ENCODE measurements at regions not wholly inside any gene's neighbourhood (a gene's known extent, or its start where the extent isn't known, plus 50 kb on each side); places are given as distances from the start of the nearest gene placed in this dataset.

GRCh38 chr4:43089730-43090129, 197.2 kb downstream of the GRXCR1 start:
- no peaks in the 10 kb centered on the region; the same call in 1 of the 2 replicates for H3K9me3 ChIP-seq (ENCODE audit: low read length)
- no peak overlapping the region for H3K27ac ChIP-seq (ENCODE audit: low read length)
- H3K4me3 ChIP-seq (ENCODE audit: low read length), result no peak overlapping the region
- no peak for DNase-seq
- H3K79me2 ChIP-seq (ENCODE audit: low read length), result no peaks in the 10 kb centered on the region
- H3K27me3 ChIP-seq (ENCODE audit: low read length), result no peaks in the 10 kb centered on the region
- H3K9me2 ChIP-seq (replicated peaks; ENCODE audit: insufficient read depth, low read length), result no peaks in the 10 kb centered on the region
- H3K9ac ChIP-seq (ENCODE audit: low read length), result no peak overlapping the region
- H4K20me1 ChIP-seq (ENCODE audit: insufficient read depth, low read depth, low read length), result no peaks in the 10 kb centered on the region
- H2AFZ ChIP-seq (ENCODE audit: low read length), result no peak overlapping the region
- no peaks in the 10 kb centered on the region for H3K36me3 ChIP-seq (ENCODE audit: insufficient read depth, low read length)
- no peak overlapping the region for H3K4me2 ChIP-seq (ENCODE audit: low read depth, low read length, poor library complexity, severe bottlenecking)
- no peaks in the 10 kb centered on the region for H3K4me1 ChIP-seq (ENCODE audit: low read length)

DNA sequence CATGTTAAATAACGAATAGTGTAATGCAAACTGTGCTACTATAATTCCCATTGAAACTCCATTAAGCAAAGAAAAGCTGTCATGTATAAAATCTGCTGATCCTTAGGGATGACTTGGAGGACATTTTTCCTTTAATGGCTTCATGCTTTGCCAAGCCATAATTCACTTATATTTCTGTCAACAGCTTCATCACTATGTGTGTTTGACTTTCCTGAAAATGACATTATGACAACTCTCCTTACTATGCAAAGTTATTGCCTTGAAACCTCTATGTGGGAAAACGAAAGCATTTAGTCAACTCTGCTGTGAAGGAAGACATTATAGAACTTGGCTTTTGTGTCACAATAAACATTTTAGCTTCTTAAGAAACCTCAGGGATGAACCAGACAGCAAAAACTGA, 210.5 kb downstream of the GRXCR1 start:
- DNase-seq, result no peak
- Histone ChIP-seq H3K27ac (ENCODE audit: low read length) (no peak overlapping the region), H3K4me1 (ENCODE audit: low read length) (no peaks in the 10 kb centered on the region), H3K4me2 (ENCODE audit: low read depth, low read length, poor library complexity, severe bottlenecking) (no peak overlapping the region), H3K36me3 (ENCODE audit: insufficient read depth, low read length) (no peaks in the 10 kb centered on the region), H3K79me2 (ENCODE audit: low read length) (no peaks in the 10 kb centered on the region), H3K27me3 (ENCODE audit: low read length) (no peaks in the 10 kb centered on the region), H3K4me3 (ENCODE audit: low read length) (no peak overlapping the region), H2AFZ (ENCODE audit: low read length) (no peak overlapping the region), H3K9me2 (replicated peaks; ENCODE audit: insufficient read depth, low read length) (no peaks in the 10 kb centered on the region), H3K9ac (ENCODE audit: low read length) (no peak overlapping the region), H4K20me1 (ENCODE audit: insufficient read depth, low read depth, low read length) (no peaks in the 10 kb centered on the region), H3K9me3 (ENCODE audit: low read length) (no peaks in the 10 kb centered on the region)

DNA sequence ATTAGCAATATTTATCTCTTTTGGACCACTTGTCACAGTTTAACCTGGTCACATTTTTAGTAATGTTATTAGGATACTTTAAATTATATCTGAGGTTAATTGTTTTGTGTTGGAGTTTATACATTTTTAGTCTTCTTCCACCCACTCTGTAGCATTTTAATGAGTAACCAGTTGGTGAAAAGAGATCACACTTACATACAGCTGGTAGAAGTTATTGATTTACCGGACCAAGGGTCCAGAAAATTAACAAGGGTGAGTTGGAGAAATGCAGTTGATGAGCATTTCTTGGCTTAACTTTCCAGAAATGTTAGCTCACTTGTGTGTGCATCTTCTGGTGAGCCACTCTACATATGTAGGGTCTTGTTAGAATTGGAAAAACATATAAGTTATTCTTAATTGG, 219.6 kb downstream of the GRXCR1 start:
- Histone ChIP-seq H3K9me3 (ENCODE audit: low read length) (no peaks in the 10 kb centered on the region), H3K4me2 (ENCODE audit: low read depth, low read length, poor library complexity, severe bottlenecking) (no peak overlapping the region), H3K79me2 (ENCODE audit: low read length) (no peaks in the 10 kb centered on the region), H2AFZ (ENCODE audit: low read length) (no peak overlapping the region), H3K9me2 (replicated peaks; ENCODE audit: insufficient read depth, low read length) (no peaks in the 10 kb centered on the region; the same call in 1 of the 2 replicates), H3K4me1 (ENCODE audit: low read length) (no peaks in the 10 kb centered on the region), H4K20me1 (ENCODE audit: insufficient read depth, low read depth, low read length) (no peaks in the 10 kb centered on the region), H3K27me3 (ENCODE audit: low read length) (no peaks in the 10 kb centered on the region), H3K9ac (ENCODE audit: low read length) (no peak overlapping the region), H3K4me3 (ENCODE audit: low read length) (no peak overlapping the region), H3K27ac (ENCODE audit: low read length) (no peak overlapping the region), H3K36me3 (ENCODE audit: insufficient read depth, low read length) (no peaks in the 10 kb centered on the region)
- DNase-seq, result no peak

DNA sequence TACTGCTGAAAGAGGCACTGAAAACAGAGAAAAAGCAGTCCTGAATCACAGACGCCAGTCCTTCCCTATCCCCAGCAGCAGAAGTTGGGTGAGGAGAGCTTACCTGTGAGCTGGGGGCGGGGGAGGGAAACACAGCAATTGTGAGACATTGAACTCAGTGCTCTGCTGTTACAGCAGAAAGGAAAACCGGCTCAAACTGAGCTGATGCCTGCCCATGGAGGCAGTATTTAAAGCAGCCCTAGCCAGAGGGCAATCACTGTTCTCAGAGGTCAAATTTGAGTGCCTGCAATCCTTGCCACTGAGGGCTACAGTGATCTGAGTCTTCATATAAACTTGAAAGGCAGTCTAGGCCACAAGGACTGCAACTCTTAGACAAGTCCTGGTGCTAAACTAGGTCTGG, 220.7 kb downstream of the GRXCR1 start:
- Histone ChIP-seq H4K20me1 (ENCODE audit: insufficient read depth, low read depth, low read length) (no peaks in the 10 kb centered on the region), H3K4me2 (ENCODE audit: low read depth, low read length, poor library complexity, severe bottlenecking) (no peak overlapping the region), H3K9me2 (replicated peaks; ENCODE audit: insufficient read depth, low read length) (no peaks in the 10 kb centered on the region; the same call in 1 of the 2 replicates), H3K4me3 (ENCODE audit: low read length) (no peak overlapping the region), H3K79me2 (ENCODE audit: low read length) (no peaks in the 10 kb centered on the region), H3K9me3 (ENCODE audit: low read length) (no peaks in the 10 kb centered on the region), H2AFZ (ENCODE audit: low read length) (no peak overlapping the region), H3K36me3 (ENCODE audit: insufficient read depth, low read length) (no peaks in the 10 kb centered on the region), H3K27ac (ENCODE audit: low read length) (no peak overlapping the region), H3K27me3 (ENCODE audit: low read length) (no peaks in the 10 kb centered on the region), H3K4me1 (ENCODE audit: low read length) (no peaks in the 10 kb centered on the region), H3K9ac (ENCODE audit: low read length) (no peak overlapping the region)
- peak; percentile 20 for DNase-seq

DNA sequence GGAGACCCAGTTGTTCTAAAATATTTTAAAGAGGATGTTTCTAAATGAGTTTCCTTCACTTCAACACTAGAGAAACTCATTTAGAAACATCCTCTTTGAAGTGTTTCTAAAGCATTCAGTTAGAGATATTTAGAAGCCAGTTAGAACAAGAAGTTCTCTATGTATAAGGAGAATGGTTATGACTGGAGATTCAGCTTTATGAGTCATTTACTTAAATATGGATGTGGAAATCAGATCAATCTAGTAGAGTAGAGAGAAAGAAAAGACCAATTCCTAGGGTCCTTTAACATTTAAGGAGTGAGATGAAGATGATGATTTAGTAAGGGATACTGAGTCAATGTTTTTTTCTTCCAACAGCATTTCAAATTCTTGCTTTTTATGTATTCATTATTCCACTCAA, 234.1 kb downstream of the GRXCR1 start:
- H3K4me2 ChIP-seq (ENCODE audit: low read depth, low read length, poor library complexity, severe bottlenecking), result no peak overlapping the region
- no peaks in the 10 kb centered on the region for H3K27me3 ChIP-seq (ENCODE audit: low read length)
- H4K20me1 ChIP-seq (ENCODE audit: insufficient read depth, low read depth, low read length), result no peaks in the 10 kb centered on the region
- no peak overlapping the region for H3K9ac ChIP-seq (ENCODE audit: low read length)
- H3K27ac ChIP-seq (ENCODE audit: low read length), result no peak overlapping the region
- H3K4me1 ChIP-seq (ENCODE audit: low read length), result no peaks in the 10 kb centered on the region
- H3K36me3 ChIP-seq (ENCODE audit: insufficient read depth, low read length), result no peaks in the 10 kb centered on the region
- no peaks in the 10 kb centered on the region for H3K9me3 ChIP-seq (ENCODE audit: low read length)
- no peak overlapping the region for H2AFZ ChIP-seq (ENCODE audit: low read length)
- DNase-seq, result no peak
- no peak overlapping the region for H3K4me3 ChIP-seq (ENCODE audit: low read length)
- no peaks in the 10 kb centered on the region for H3K79me2 ChIP-seq (ENCODE audit: low read length)
- no peaks in the 10 kb centered on the region; the same call in 1 of the 2 replicates for H3K9me2 ChIP-seq (replicated peaks; ENCODE audit: insufficient read depth, low read length)

- no peak for DNase-seq
- Histone ChIP-seq H3K9me3 (ENCODE audit: low read length) (no peaks in the 10 kb centered on the region), H3K36me3 (ENCODE audit: insufficient read depth, low read length) (no peaks in the 10 kb centered on the region), H2AFZ (ENCODE audit: low read length) (no peak overlapping the region), H3K79me2 (ENCODE audit: low read length) (no peaks in the 10 kb centered on the region), H3K4me3 (ENCODE audit: low read length) (no peak overlapping the region), H4K20me1 (ENCODE audit: insufficient read depth, low read depth, low read length) (no peaks in the 10 kb centered on the region), H3K4me1 (ENCODE audit: low read length) (no peaks in the 10 kb centered on the region), H3K4me2 (ENCODE audit: low read depth, low read length, poor library complexity, severe bottlenecking) (no peak overlapping the region), H3K9ac (ENCODE audit: low read length) (no peak overlapping the region), H3K27ac (ENCODE audit: low read length) (no peak overlapping the region), H3K9me2 (replicated peaks; ENCODE audit: insufficient read depth, low read length) (no peaks in the 10 kb centered on the region), H3K27me3 (ENCODE audit: low read length) (no peaks in the 10 kb centered on the region)
Observed at GRCh38 chr4:43130228-43131021, 237.9 kb downstream of the GRXCR1 start.

GRCh38 chr4:43132010-43132582, 239.6 kb downstream of the GRXCR1 start:
- no peak overlapping the region for H2AFZ ChIP-seq (ENCODE audit: low read length)
- H3K9me2 ChIP-seq (replicated peaks; ENCODE audit: insufficient read depth, low read length), result no peaks in the 10 kb centered on the region
- H3K4me2 ChIP-seq (ENCODE audit: low read depth, low read length, poor library complexity, severe bottlenecking), result no peak overlapping the region
- H3K27me3 ChIP-seq (ENCODE audit: low read length), result no peaks in the 10 kb centered on the region
- H3K4me1 ChIP-seq (ENCODE audit: low read length), result no peaks in the 10 kb centered on the region
- no peaks in the 10 kb centered on the region for H3K79me2 ChIP-seq (ENCODE audit: low read length)
- H3K27ac ChIP-seq (ENCODE audit: low read length), result no peak overlapping the region
- no peaks in the 10 kb centered on the region for H3K36me3 ChIP-seq (ENCODE audit: insufficient read depth, low read length)
- H4K20me1 ChIP-seq (ENCODE audit: insufficient read depth, low read depth, low read length), result no peaks in the 10 kb centered on the region
- no peak overlapping the region for H3K9ac ChIP-seq (ENCODE audit: low read length)
- DNase-seq, result peak; percentile 83
- no peaks in the 10 kb centered on the region for H3K9me3 ChIP-seq (ENCODE audit: low read length)
- H3K4me3 ChIP-seq (ENCODE audit: low read length), result 0 out of 2 replicates have a peak overlapping the region, but pooled peaks have one; percentile 14

DNA sequence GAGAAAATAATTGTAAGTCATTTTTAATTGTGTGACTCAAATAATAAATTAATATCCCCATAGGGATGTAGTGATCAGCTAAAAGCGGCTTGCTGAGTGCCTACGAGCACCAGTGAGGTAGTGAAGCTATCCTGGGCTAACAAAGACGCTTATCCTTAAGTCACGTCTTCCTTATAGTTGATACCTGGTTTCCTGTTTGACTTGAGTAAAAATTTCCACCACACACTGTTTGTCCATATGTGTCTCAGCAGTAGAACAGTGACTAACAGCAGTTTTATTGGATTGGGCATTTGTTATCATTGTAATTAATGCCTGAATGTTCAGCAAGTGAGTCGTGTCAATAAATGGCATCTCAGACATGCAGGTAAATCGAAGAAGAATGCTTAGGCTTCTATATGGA, 241.1 kb downstream of the GRXCR1 start:
- Histone ChIP-seq H3K4me3 (ENCODE audit: low read length) (no peak overlapping the region), H3K36me3 (ENCODE audit: insufficient read depth, low read length) (no peaks in the 10 kb centered on the region), H3K4me2 (ENCODE audit: low read depth, low read length, poor library complexity, severe bottlenecking) (no peak overlapping the region), H3K9ac (ENCODE audit: low read length) (no peak overlapping the region), H3K27me3 (ENCODE audit: low read length) (no peaks in the 10 kb centered on the region), H4K20me1 (ENCODE audit: insufficient read depth, low read depth, low read length) (no peaks in the 10 kb centered on the region), H3K79me2 (ENCODE audit: low read length) (no peaks in the 10 kb centered on the region), H3K9me2 (replicated peaks; ENCODE audit: insufficient read depth, low read length) (no peaks in the 10 kb centered on the region), H2AFZ (ENCODE audit: low read length) (no peak overlapping the region), H3K4me1 (ENCODE audit: low read length) (no peaks in the 10 kb centered on the region), H3K27ac (ENCODE audit: low read length) (no peak overlapping the region), H3K9me3 (ENCODE audit: low read length) (no peaks in the 10 kb centered on the region)
- DNase-seq, result no peak
